ENCODE measurements at regions not wholly inside any gene's neighbourhood (a gene's known extent, or its start where the extent isn't known, plus 50 kb on each side); places are given as distances from the start of the nearest gene placed in this dataset.

DNA sequence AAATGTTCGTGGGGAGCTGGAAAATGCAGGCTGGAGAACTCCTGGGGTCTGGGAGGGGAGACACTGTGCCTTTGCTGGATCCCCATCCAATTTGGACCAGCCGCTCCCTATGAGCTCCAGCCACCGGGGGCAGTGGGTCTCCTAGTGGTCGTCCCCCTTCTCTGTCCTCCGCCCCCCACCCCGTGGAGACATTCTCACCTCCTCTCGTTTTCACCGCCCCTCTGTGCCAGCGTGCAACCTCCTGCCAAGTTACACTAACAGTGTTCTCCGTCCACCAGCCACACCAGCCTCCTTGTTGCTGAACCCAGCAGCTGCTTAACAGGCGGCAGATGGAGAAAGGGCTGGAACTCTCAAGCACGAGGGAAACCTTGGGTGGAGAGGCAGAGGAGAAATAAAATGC, 67.4 kb upstream of the SOX9 start:
- CTCF ChIA-PET: no interaction called here
- TF ChIP-seq CTCF (conservative IDR thresholded peaks at IDR 0.05; ENCODE audit: low read depth, low read length): no peak
- TF ChIP-seq EZH2 (IDR thresholded peaks at IDR 0.05; ENCODE audit: borderline replicate concordance, low read depth, low read length, poor library complexity, severe bottlenecking): no peak
- Histone ChIP-seq H3K9me3 (ENCODE audit: low read depth, low read length, poor library complexity, severe bottlenecking) (no peaks in the 10 kb centered on the region), H3K27me3 (replicated peaks; ENCODE audit: insufficient read depth, low read depth, low read length, poor library complexity) (no peaks in the 10 kb centered on the region), H3K36me3 (ENCODE audit: insufficient read depth, low read length, poor library complexity, severe bottlenecking) (no peaks in the 10 kb centered on the region), H3K4me3 (ENCODE audit: low read depth, low read length, poor library complexity, severe bottlenecking) (no peak overlapping the region), H3K4me1 (ENCODE audit: insufficient read depth, low read length, poor library complexity, severe bottlenecking) (no peaks in the 10 kb centered on the region), H3K27ac (ENCODE audit: low read depth, low read length, poor library complexity, severe bottlenecking) (no peak overlapping the region)
- BruUV-seq (replicated peaks): no TSS peak
- POLR2A ChIA-PET (ENCODE audit: low non-redundant PET): no interaction called here
- DNase-seq (ENCODE audit: low spot score): no peak
- intact Hi-C loops (cut with micrococcal nuclease; ENCODE audit: unreplicated experiment): no loop called here

- no peak for TF ChIP-seq CTCF (conservative IDR thresholded peaks at IDR 0.05; ENCODE audit: low read depth, low read length)
- TF ChIP-seq EZH2 (IDR thresholded peaks at IDR 0.05; ENCODE audit: borderline replicate concordance, low read depth, low read length, poor library complexity, severe bottlenecking): no peak
- intact Hi-C loops (cut with micrococcal nuclease; ENCODE audit: unreplicated experiment): no loop called here
- Histone ChIP-seq H3K4me1 (ENCODE audit: insufficient read depth, low read length, poor library complexity, severe bottlenecking) (no peaks in the 10 kb centered on the region), H3K9me3 (ENCODE audit: low read depth, low read length, poor library complexity, severe bottlenecking) (no peaks in the 10 kb centered on the region), H3K4me3 (ENCODE audit: low read depth, low read length, poor library complexity, severe bottlenecking) (no peak overlapping the region), H3K27ac (ENCODE audit: low read depth, low read length, poor library complexity, severe bottlenecking) (no peak overlapping the region), H3K27me3 (replicated peaks; ENCODE audit: insufficient read depth, low read depth, low read length, poor library complexity) (no peaks in the 10 kb centered on the region), H3K36me3 (ENCODE audit: insufficient read depth, low read length, poor library complexity, severe bottlenecking) (no peaks in the 10 kb centered on the region)
- BruUV-seq (replicated peaks): no TSS peak
- ChIA-PET CTCF (no interaction called here), POLR2A (ENCODE audit: low non-redundant PET) (no interaction called here)
- no peak for DNase-seq (ENCODE audit: low spot score)
Observed at GRCh38 chr17:72056155-72056554, 64.7 kb upstream of the SOX9 start.

- TF ChIP-seq EZH2 (IDR thresholded peaks at IDR 0.05; ENCODE audit: borderline replicate concordance, low read depth, low read length, poor library complexity, severe bottlenecking) (no peak), CTCF (conservative IDR thresholded peaks at IDR 0.05; ENCODE audit: low read depth, low read length) (no peak)
- no TSS peak for BruUV-seq (replicated peaks)
- DNase-seq (ENCODE audit: low spot score): no peak
- Histone ChIP-seq H3K27me3 (replicated peaks; ENCODE audit: insufficient read depth, low read depth, low read length, poor library complexity) (no peaks in the 10 kb centered on the region), H3K9me3 (ENCODE audit: low read depth, low read length, poor library complexity, severe bottlenecking) (no peaks in the 10 kb centered on the region), H3K27ac (ENCODE audit: low read depth, low read length, poor library complexity, severe bottlenecking) (no peak overlapping the region), H3K4me1 (ENCODE audit: insufficient read depth, low read length, poor library complexity, severe bottlenecking) (no peaks in the 10 kb centered on the region), H3K4me3 (ENCODE audit: low read depth, low read length, poor library complexity, severe bottlenecking) (no peak overlapping the region), H3K36me3 (ENCODE audit: insufficient read depth, low read length, poor library complexity, severe bottlenecking) (no peaks in the 10 kb centered on the region)
- CTCF ChIA-PET: no interaction called here
- POLR2A ChIA-PET (ENCODE audit: low non-redundant PET): no interaction called here
- intact Hi-C loops (cut with micrococcal nuclease; ENCODE audit: unreplicated experiment): no loop called here
Observed at GRCh38 chr17:72056727-72057290, 64.0 kb upstream of the SOX9 start.
